Heart left ventricle (tissue), 13 donors: ENCODE measurements at regions not wholly inside any gene's neighbourhood (a gene's known extent, or its start where the extent isn't known, plus 50 kb on each side); places are given as distances from the start of the nearest gene placed in this dataset.

Experiments
- POLR2A ChIP-seq, 2 donors: fragments of 450-650 bp; IDR thresholded peaks; one replicate each; pipeline ENCODE4 v1.6.1; 2017; ENCODE audit warnings: antibody characterized with exemption in 2 of 2, mild to moderate bottlenecking in 2 of 2, moderate library complexity in 2 of 2
- TF ChIP-seq, protein P1 (sequence below), 12 donors: fragments of 200-600 bp; sonication (generic) in 4 of 12; IDR thresholded peaks; one replicate each; pipeline versions ENCODE4 v1.5.0 to v1.8.0; 2018 to 2022; ENCODE audit warnings: antibody characterized with exemption in 12 of 12, mild to moderate bottlenecking in 5 of 12
- donor health status: ischemic (EF 13 %, LVEDD 7.1; RV severe dilation, severe dysfunction).
- donor health status: DM: no; HTN: yes; CAD: no.
- donor health status: DM: no; HTN: no; CAD: no.
- donor health status: ischemic (EF 25% LVEDD 6.9; RV normal size, moderate dysfunction).
- donor health status: ischemic (EF 25% LVEDD 5.7; RV mildly dilated, moderate dysfunction).
- donor health status: ischemic (EF 35%, LVEDD 5.7; RV mildly dilated, moderate dysfunction).
- donor health status: nonischemic (EF 11% LVEDD 7.7; RV severe dilation, severe dysfunction).
- donor health status: DM: yes; HTN: yes; CAD: no.
- donor health status: PGD.
- donor health status: ischemic (EF 29% LVEDD 5.4; RV normal size, mild dysfunction).
- donor health status: nonischemic (EF 23%, LVEDD 6.1; RV moderate dilation, normal function).

DNA sequence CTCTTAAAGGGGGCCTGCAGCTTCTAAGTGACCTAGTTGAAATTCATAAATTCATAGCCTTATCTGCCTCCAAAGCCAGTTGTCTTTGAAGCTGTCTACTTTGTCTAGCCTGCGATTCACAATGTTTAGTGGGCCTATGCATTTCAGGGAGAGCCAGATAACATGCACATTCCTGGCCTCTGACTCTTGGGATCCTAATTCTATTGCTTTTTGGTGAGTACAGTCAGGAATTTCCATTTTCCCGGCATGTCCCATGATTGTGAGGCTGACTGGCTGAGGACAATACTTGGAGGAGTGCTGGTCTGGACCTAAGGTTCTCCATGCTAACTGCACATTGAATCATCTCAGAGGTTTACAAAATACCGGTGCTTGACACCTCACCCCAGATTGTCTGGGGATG is 155.0 kb downstream of the MSL3 start:
- TF ChIP-seq, protein P1, sequence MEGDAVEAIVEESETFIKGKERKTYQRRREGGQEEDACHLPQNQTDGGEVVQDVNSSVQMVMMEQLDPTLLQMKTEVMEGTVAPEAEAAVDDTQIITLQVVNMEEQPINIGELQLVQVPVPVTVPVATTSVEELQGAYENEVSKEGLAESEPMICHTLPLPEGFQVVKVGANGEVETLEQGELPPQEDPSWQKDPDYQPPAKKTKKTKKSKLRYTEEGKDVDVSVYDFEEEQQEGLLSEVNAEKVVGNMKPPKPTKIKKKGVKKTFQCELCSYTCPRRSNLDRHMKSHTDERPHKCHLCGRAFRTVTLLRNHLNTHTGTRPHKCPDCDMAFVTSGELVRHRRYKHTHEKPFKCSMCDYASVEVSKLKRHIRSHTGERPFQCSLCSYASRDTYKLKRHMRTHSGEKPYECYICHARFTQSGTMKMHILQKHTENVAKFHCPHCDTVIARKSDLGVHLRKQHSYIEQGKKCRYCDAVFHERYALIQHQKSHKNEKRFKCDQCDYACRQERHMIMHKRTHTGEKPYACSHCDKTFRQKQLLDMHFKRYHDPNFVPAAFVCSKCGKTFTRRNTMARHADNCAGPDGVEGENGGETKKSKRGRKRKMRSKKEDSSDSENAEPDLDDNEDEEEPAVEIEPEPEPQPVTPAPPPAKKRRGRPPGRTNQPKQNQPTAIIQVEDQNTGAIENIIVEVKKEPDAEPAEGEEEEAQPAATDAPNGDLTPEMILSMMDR (IDR thresholded peaks at IDR 0.05), result no peak
- no peak for TF ChIP-seq POLR2A (IDR thresholded peaks at IDR 0.05)
